Activated T-helper 17 cell treated with anti-CD3 and anti-CD28 coated beads, Interleukin-2, amount 50 U/mL, for 72 hours (primary cell): ENCODE measurements at regions not wholly inside any gene's neighbourhood (a gene's known extent, or its start where the extent isn't known, plus 50 kb on each side); places are given as distances from the start of the nearest gene placed in this dataset.
A peak's percentile ranks its signal among the peaks of the same experiment; 100 is the strongest.
"Not testable (repeated sequence)": the region's sequence is repeated elsewhere in the genome, so short reads cannot be mapped to it uniquely, and the experiment has no call there.

ENCODE experiments used
- ATAC-seq: fragments of 150-1000 bp; cut with Tn5 transposase; replicated peaks from 2 replicates; pipeline ENCODE4 v1.10.0; 2021; ENCODE audit warnings: mild to moderate bottlenecking, moderate library complexity
- H3K27ac Mint-ChIP-seq: one replicate; pipeline ENCODE4 v1.8.0; 2022; ENCODE audit warnings: mixed read lengths
- H3K27me3 Mint-ChIP-seq: one replicate; pipeline ENCODE4 v1.8.0; 2022; ENCODE audit warnings: mixed read lengths
- H3K36me3 Mint-ChIP-seq: one replicate; pipeline ENCODE4 v1.8.0; 2022; ENCODE audit warnings: low read depth, mild to moderate bottlenecking, mixed read lengths
- H3K4me1 Mint-ChIP-seq: one replicate; pipeline ENCODE4 v1.8.0; 2022; ENCODE audit warnings: mixed read lengths
- H3K4me3 Mint-ChIP-seq: one replicate; pipeline ENCODE4 v1.8.0; 2022; ENCODE audit warnings: mild to moderate bottlenecking, mixed read lengths
- H3K9me3 Mint-ChIP-seq: one replicate; pipeline ENCODE4 v1.8.0; 2022; ENCODE audit warnings: mixed read lengths

- Mint-ChIP-seq H3K27me3 (peaks cover 9% of the 10 kb centered on the region), H3K9me3 (peaks cover 6% of the 10 kb centered on the region), H3K4me1 (no peaks in the 10 kb centered on the region), H3K27ac (no peak overlapping the region), H3K4me3 (no peak overlapping the region), H3K36me3 (no peaks in the 10 kb centered on the region)
- no peak for ATAC-seq
These were observed 680.9 kb downstream of the MAFB start for GRCh38 chr20:40008177-40008576.

GRCh38 chr20:40006168-40006860 is 682.7 kb downstream of the MAFB start:
- Mint-ChIP-seq H3K4me1 (no peaks in the 10 kb centered on the region), H3K4me3 (no peak overlapping the region), H3K36me3 (no peaks in the 10 kb centered on the region), H3K27me3 (peaks cover 1% of the 10 kb centered on the region), H3K27ac (no peak overlapping the region), H3K9me3 (peaks cover 1% of the 10 kb centered on the region)
- ATAC-seq = no peak

- ATAC-seq, H3K9me3 Mint-ChIP-seq, H3K4me3 Mint-ChIP-seq, H3K36me3 Mint-ChIP-seq, H3K4me1 Mint-ChIP-seq, H3K27me3 Mint-ChIP-seq, H3K27ac Mint-ChIP-seq: not testable (repeated sequence)
These were observed 684.9 kb downstream of the MAFB start for GRCh38 chr20:40004092-40004491.

GRCh38 chr20:39993742-39994141 is 695.3 kb downstream of the MAFB start:
- Mint-ChIP-seq H3K4me1 (no peaks in the 10 kb centered on the region), H3K9me3 (peaks cover 5% of the 10 kb centered on the region), H3K27me3 (peaks cover 3% of the 10 kb centered on the region), H3K27ac (no peak overlapping the region), H3K36me3 (no peaks in the 10 kb centered on the region), H3K4me3 (no peak overlapping the region)
- no peak for ATAC-seq

- no peak for ATAC-seq
- H3K27me3 Mint-ChIP-seq = peaks cover 3% of the 10 kb centered on the region
- no peaks in the 10 kb centered on the region for H3K4me1 Mint-ChIP-seq
- H3K36me3 Mint-ChIP-seq = no peaks in the 10 kb centered on the region
- H3K27ac Mint-ChIP-seq = no peak overlapping the region
- no peak overlapping the region for H3K4me3 Mint-ChIP-seq
- H3K9me3 Mint-ChIP-seq = peaks cover 5% of the 10 kb centered on the region
These were observed 698.3 kb downstream of the MAFB start for GRCh38 chr20:39990692-39991091.

GRCh38 chr20:39988991-39989390 is 700.0 kb downstream of the MAFB start:
- Mint-ChIP-seq H3K27ac (no peak overlapping the region), H3K9me3 (peaks cover 5% of the 10 kb centered on the region), H3K36me3 (no peaks in the 10 kb centered on the region), H3K4me3 (no peak overlapping the region), H3K27me3 (peaks cover 3% of the 10 kb centered on the region), H3K4me1 (no peaks in the 10 kb centered on the region)
- ATAC-seq = no peak

GRCh38 chr20:39986173-39986904 is 702.7 kb downstream of the MAFB start:
- no peak for ATAC-seq
- Mint-ChIP-seq H3K27me3 (peaks cover 3% of the 10 kb centered on the region), H3K9me3 (peaks cover 5% of the 10 kb centered on the region), H3K36me3 (no peaks in the 10 kb centered on the region), H3K4me1 (no peaks in the 10 kb centered on the region), H3K4me3 (no peak overlapping the region), H3K27ac (no peak overlapping the region)

GRCh38 chr20:39985271-39985827 is 703.7 kb downstream of the MAFB start:
- no peak overlapping the region for H3K27ac Mint-ChIP-seq
- H3K9me3 Mint-ChIP-seq = no peaks in the 10 kb centered on the region
- ATAC-seq = no peak
- H3K4me1 Mint-ChIP-seq = no peaks in the 10 kb centered on the region
- H3K36me3 Mint-ChIP-seq = no peaks in the 10 kb centered on the region
- no peak overlapping the region for H3K4me3 Mint-ChIP-seq
- H3K27me3 Mint-ChIP-seq = no peaks in the 10 kb centered on the region

GRCh38 chr20:39983655-39984054 is 705.4 kb downstream of the MAFB start:
- no peak for ATAC-seq
- Mint-ChIP-seq H3K36me3 (no peaks in the 10 kb centered on the region), H3K27me3 (no peaks in the 10 kb centered on the region), H3K27ac (no peak overlapping the region), H3K4me1 (no peaks in the 10 kb centered on the region), H3K9me3 (no peaks in the 10 kb centered on the region), H3K4me3 (no peak overlapping the region)

- Mint-ChIP-seq H3K36me3 (no peaks in the 10 kb centered on the region), H3K4me1 (no peaks in the 10 kb centered on the region), H3K9me3 (no peaks in the 10 kb centered on the region), H3K4me3 (no peak overlapping the region), H3K27me3 (no peaks in the 10 kb centered on the region), H3K27ac (no peak overlapping the region)
- no peak for ATAC-seq
These were observed 705.9 kb downstream of the MAFB start for GRCh38 chr20:39983183-39983582.

GRCh38 chr20:39974966-39975501 is 714.0 kb downstream of the MAFB start:
- Mint-ChIP-seq H3K4me3 (no peak overlapping the region), H3K9me3 (peaks cover 19% of the 10 kb centered on the region)
- ATAC-seq = no peak

GRCh38 chr20:39968495-39968894 is 720.5 kb downstream of the MAFB start:
- H3K36me3 Mint-ChIP-seq = no peaks in the 10 kb centered on the region
- peaks cover 18% of the 10 kb centered on the region for H3K9me3 Mint-ChIP-seq
- no peaks in the 10 kb centered on the region for H3K27me3 Mint-ChIP-seq
- H3K4me1 Mint-ChIP-seq = no peaks in the 10 kb centered on the region
- no peak overlapping the region for H3K27ac Mint-ChIP-seq
- ATAC-seq = no peak
- no peak overlapping the region for H3K4me3 Mint-ChIP-seq

More at GRCh38 chr20:39974966-39975501, 714.0 kb downstream of the MAFB start:
- peaks cover 5% of the 10 kb centered on the region for H3K27me3 Mint-ChIP-seq
- H3K36me3 Mint-ChIP-seq = no peaks in the 10 kb centered on the region
- no peaks in the 10 kb centered on the region for H3K4me1 Mint-ChIP-seq
- H3K27ac Mint-ChIP-seq = no peak overlapping the region

- no peak overlapping the region for H3K4me3 Mint-ChIP-seq
- H3K27ac Mint-ChIP-seq = no peak overlapping the region
- peaks cover 16% of the 10 kb centered on the region for H3K9me3 Mint-ChIP-seq
- no peaks in the 10 kb centered on the region for H3K36me3 Mint-ChIP-seq
- peak; percentile 56 for ATAC-seq
- H3K4me1 Mint-ChIP-seq = no peaks in the 10 kb centered on the region
- no peaks in the 10 kb centered on the region for H3K27me3 Mint-ChIP-seq
These were observed 721.2 kb downstream of the MAFB start for GRCh38 chr20:39967806-39968205.

GRCh38 chr20:39961637-39962244 is 727.3 kb downstream of the MAFB start:
- no peaks in the 10 kb centered on the region for H3K27me3 Mint-ChIP-seq
- peaks cover 1% of the 10 kb centered on the region for H3K9me3 Mint-ChIP-seq
- no peak overlapping the region for H3K4me3 Mint-ChIP-seq
- H3K4me1 Mint-ChIP-seq = no peaks in the 10 kb centered on the region
- no peaks in the 10 kb centered on the region for H3K36me3 Mint-ChIP-seq
- ATAC-seq = no peak
- no peak overlapping the region for H3K27ac Mint-ChIP-seq
